OCI-LY3 (cell line): ENCODE measurements at regions not wholly inside any gene's neighbourhood (a gene's known extent, or its start where the extent isn't known, plus 50 kb on each side); places are given as distances from the start of the nearest gene placed in this dataset.

ENCODE experiments used
- H2AFZ ChIP-seq: fragments of 200-600, 300-600 bp; shearing (Covaris generic); 2 replicates; pipeline ENCODE4 v1.6.0; 2014; ENCODE audit warnings: antibody characterized with exemption, low read depth, low read length
- H3K27ac ChIP-seq: fragments of 200-600, 300-600 bp; sonication (generic); 2 replicates; pipeline ENCODE4 v1.5.1; 2014; ENCODE audit warnings: mild to moderate bottlenecking, low read length, moderate library complexity, mixed read lengths
- H3K27me3 ChIP-seq: fragments of 200-600, 300-600 bp; sonication (generic); 2 replicates; pipeline ENCODE4 v1.6.1; 2014; ENCODE audit warnings: low read depth, low read length, mixed read lengths
- H3K36me3 ChIP-seq: fragments of 200-600, 300-600 bp; sonication (generic); replicated peaks from 2 replicates; pipeline ENCODE3; 2014; ENCODE audit warnings: low read depth, low read length, mixed read lengths
- H3K4me1 ChIP-seq: fragments of 300-600, 200-600 bp; sonication (generic); 2 replicates; pipeline ENCODE4 v1.6.1; 2014; ENCODE audit warnings: low read length, mixed read lengths
- H3K4me2 ChIP-seq: fragments of 200-600, 300-600 bp; sonication (generic); 2 replicates; pipeline ENCODE4 v1.6.1; 2014; ENCODE audit warnings: low read length, mixed read lengths
- H3K4me3 ChIP-seq: fragments of 300-600, 200-600 bp; sonication (generic); 2 replicates; pipeline ENCODE4 v1.5.1; 2014; ENCODE audit warnings: antibody characterized with exemption, mild to moderate bottlenecking, low read length, moderate library complexity
- H3K79me2 ChIP-seq: fragments of 300-600, 200-600 bp; shearing (Covaris generic); 2 replicates; pipeline ENCODE4 v1.6.1; 2014; ENCODE audit warnings: mild to moderate bottlenecking, low read length, mixed read lengths
- H3K9ac ChIP-seq: fragments of 300-600, 200-600 bp; shearing (Covaris generic); 2 replicates; pipeline ENCODE4 v1.6.0; 2014; ENCODE audit warnings: mild to moderate bottlenecking, low read length, moderate library complexity
- H3K9me3 ChIP-seq: fragments of 200-600, 300-600 bp; shearing (Covaris generic); 2 replicates; pipeline ENCODE4 v1.6.1; 2014; ENCODE audit warnings: low read length, mixed read lengths; ENCODE audit not compliant: insufficient read depth
- H4K20me1 ChIP-seq: fragments of 200-600, 300-600 bp; sonication (generic); 2 replicates; pipeline ENCODE4 v1.6.1; 2016; ENCODE audit warnings: low read length, mixed read lengths; ENCODE audit not compliant: insufficient read depth
- EZH2phosphoT487 ChIP-seq: fragments of 200-600 bp; shearing (Covaris generic); IDR thresholded peaks from 2 replicates; pipeline ENCODE4 v1.6.1; 2018; ENCODE audit warnings: antibody characterized with exemption, mixed run types, low read depth
- TF ChIP-seq, protein P1 (sequence below): fragments of 200-600, 300-600 bp; sonication (generic); IDR thresholded peaks from 2 replicates; pipeline ENCODE4 v1.5.1; 2014; ENCODE audit warnings: antibody characterized with exemption, low read length, low read depth

DNA sequence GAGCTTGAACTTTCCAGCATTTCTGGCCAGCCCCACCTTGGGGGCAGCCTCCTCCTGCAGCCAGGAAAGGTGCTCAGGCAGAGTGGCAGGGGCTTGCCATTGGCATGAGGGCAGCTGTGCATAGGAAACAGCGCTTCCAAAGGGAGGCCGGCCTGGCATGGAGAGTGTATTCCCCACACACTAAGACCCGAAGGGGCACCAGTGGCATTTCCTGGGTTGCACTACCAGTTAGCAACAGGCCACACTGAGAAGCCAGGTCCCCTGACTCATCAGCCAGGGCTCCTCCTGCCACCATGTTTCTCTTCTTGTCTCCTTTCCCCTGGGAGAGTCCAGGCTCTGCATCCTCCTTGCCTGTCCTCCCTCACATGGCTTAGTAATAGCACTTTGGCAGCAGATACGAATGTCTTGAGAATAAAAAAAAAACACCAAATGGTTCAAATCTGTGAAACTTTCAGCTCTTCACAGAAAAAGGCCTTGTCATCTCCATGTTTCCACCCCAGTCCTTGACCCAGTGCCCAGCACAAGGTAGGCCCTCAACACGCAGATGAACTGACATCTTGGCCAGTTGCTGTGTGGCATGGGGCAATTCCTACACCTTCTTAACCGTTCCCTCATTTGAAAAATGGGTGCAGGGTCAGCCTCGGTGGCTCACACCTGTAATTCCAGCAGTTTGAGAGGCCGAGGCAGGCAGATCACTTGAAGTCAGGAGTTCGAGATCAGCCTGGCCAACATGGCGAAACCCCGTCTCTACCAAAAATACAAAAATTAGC is 180.4 kb downstream of the SMAD6 start:
- H3K4me1 ChIP-seq, result peaks cover 10% of the 10 kb centered on the region
- H3K4me3 ChIP-seq, result no peak overlapping the region
- H3K27ac ChIP-seq, result no peak overlapping the region
- TF ChIP-seq EZH2phosphoT487, result no peak
- TF ChIP-seq, protein P1, sequence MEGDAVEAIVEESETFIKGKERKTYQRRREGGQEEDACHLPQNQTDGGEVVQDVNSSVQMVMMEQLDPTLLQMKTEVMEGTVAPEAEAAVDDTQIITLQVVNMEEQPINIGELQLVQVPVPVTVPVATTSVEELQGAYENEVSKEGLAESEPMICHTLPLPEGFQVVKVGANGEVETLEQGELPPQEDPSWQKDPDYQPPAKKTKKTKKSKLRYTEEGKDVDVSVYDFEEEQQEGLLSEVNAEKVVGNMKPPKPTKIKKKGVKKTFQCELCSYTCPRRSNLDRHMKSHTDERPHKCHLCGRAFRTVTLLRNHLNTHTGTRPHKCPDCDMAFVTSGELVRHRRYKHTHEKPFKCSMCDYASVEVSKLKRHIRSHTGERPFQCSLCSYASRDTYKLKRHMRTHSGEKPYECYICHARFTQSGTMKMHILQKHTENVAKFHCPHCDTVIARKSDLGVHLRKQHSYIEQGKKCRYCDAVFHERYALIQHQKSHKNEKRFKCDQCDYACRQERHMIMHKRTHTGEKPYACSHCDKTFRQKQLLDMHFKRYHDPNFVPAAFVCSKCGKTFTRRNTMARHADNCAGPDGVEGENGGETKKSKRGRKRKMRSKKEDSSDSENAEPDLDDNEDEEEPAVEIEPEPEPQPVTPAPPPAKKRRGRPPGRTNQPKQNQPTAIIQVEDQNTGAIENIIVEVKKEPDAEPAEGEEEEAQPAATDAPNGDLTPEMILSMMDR, result no peak
- no peak overlapping the region for H3K9ac ChIP-seq
- no peak overlapping the region for H3K4me2 ChIP-seq
- no peaks in the 10 kb centered on the region for H3K9me3 ChIP-seq
- no peak overlapping the region for H2AFZ ChIP-seq
- H3K27me3 ChIP-seq, result no peaks in the 10 kb centered on the region
- H3K36me3 ChIP-seq, result no peaks in the 10 kb centered on the region
- H4K20me1 ChIP-seq, result no peaks in the 10 kb centered on the region
- no peaks in the 10 kb centered on the region for H3K79me2 ChIP-seq

DNA sequence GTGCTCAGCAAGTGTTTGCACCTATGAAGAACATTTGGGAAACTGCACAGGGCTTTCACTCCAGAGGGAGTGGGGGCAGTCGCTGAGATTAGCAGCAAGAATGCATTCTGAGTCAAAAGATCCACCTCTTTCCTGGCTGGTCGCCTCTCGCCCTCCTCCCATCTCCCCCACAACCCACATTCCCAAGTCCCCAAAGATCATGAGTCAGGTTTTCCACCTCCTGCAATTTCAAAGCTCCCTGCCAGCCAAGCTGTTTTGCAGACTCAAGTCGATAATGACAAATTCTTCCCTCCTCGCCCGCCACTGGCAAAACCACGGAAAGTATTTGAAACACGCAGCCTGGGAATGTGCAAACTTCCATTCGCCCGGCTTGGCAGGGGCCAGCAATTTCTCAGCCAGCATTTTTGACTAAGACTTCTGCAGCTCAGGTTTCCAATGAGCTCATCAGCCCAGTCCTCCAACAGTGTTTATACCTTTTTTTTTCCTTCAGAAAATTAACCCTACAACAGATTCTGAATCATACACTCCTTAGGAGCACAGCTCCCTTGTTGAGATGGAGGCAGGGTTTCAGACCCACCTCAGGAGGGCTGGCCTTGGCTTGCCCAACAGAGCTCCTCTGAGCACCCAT is 181.4 kb downstream of the SMAD6 start:
- no peak overlapping the region for H3K9ac ChIP-seq
- H3K4me1 ChIP-seq, result peaks cover 10% of the 10 kb centered on the region

DNA sequence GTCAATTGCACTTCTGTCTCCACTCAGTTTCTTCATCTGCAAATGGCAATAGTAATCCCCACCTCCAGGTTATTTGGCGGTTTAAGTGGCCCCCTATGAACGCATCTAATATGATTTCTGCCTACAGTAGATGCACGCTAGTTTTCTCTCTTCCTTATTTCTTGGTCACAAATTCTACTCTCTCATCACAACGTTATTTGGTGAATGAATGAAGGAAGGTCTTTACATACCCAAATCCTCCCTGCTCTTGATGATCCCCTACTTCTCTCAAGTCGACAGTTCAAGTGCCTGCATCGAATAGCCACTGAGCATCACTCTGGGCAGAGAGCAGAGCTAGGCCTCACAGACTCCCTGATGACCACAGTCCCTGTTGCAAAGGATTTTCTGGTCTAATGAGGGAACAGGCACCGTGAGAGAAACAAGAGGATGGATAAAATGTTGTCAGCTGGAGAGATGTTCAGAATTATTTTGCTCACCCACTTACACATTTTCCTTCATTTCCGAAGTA is 181.2 kb upstream of the SMAD3 start:
- Histone ChIP-seq H3K79me2 (no peaks in the 10 kb centered on the region), H3K4me3 (no peak overlapping the region), H2AFZ (no peak overlapping the region), H3K9me3 (peaks cover 6% of the 10 kb centered on the region; the same call in 1 of the 2 replicates), H3K36me3 (no peaks in the 10 kb centered on the region), H3K4me1 (peaks cover 10% of the 10 kb centered on the region), H3K4me2 (no peak overlapping the region), H3K27ac (no peak overlapping the region), H3K9ac (no peak overlapping the region), H3K27me3 (no peaks in the 10 kb centered on the region), H4K20me1 (no peaks in the 10 kb centered on the region)
- TF ChIP-seq EZH2phosphoT487, result no peak
- TF ChIP-seq, protein P1, result no peak

More for the DNA sequence above, 181.4 kb downstream of the SMAD6 start:
- H3K36me3 ChIP-seq, result no peaks in the 10 kb centered on the region
- H3K4me3 ChIP-seq, result no peak overlapping the region
- H3K79me2 ChIP-seq, result no peaks in the 10 kb centered on the region
- H2AFZ ChIP-seq, result no peak overlapping the region
- H3K27ac ChIP-seq, result no peak overlapping the region
- no peaks in the 10 kb centered on the region for H3K27me3 ChIP-seq
- TF ChIP-seq, protein P1, result no peak
- no peak for TF ChIP-seq EZH2phosphoT487
- H4K20me1 ChIP-seq, result no peaks in the 10 kb centered on the region
- no peak overlapping the region for H3K4me2 ChIP-seq
- no peaks in the 10 kb centered on the region for H3K9me3 ChIP-seq

DNA sequence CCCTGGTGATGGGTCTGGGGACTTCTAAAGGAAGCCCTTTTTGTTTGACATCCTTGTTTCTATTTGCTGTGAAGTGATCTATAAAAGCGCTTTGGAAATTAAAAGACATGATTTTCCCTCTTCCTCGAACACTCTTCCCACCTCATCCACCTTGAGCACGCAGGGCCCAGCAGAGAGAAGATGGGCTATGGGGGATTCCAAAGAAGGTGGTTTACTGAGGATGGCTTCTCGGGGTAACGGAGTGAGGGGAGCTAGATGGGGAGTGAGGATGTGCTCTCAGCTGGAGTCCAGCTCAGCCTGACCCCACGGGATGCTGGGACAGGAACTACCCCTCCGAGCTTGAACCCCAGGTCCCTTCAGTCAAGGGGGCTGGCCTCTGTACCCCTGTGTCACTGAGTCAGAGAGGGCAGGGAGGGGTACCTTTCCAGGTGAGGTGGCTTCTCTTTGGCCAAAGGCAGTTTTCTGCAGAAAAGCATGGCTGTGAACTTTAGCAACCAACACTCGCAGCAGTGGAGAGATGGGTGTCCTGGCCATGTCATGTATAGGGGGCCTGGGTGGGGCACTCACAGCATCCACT is 180.7 kb upstream of the SMAD3 start:
- Histone ChIP-seq H3K27ac (no peak overlapping the region), H2AFZ (no peak overlapping the region), H3K9me3 (peaks cover 9% of the 10 kb centered on the region; the same call in 1 of the 2 replicates), H3K9ac (no peak overlapping the region), H3K4me3 (no peak overlapping the region), H3K4me1 (peaks cover 10% of the 10 kb centered on the region), H3K27me3 (no peaks in the 10 kb centered on the region), H3K36me3 (no peaks in the 10 kb centered on the region), H3K4me2 (no peak overlapping the region), H4K20me1 (no peaks in the 10 kb centered on the region), H3K79me2 (no peaks in the 10 kb centered on the region)
- TF ChIP-seq, protein P1, result no peak
- no peak for TF ChIP-seq EZH2phosphoT487
